ENCODE measurements at regions not wholly inside any gene's neighbourhood (a gene's known extent, or its start where the extent isn't known, plus 50 kb on each side); places are given as distances from the start of the nearest gene placed in this dataset.

GRCh38 chr5:92912283-92912682, 668.7 kb downstream of the NR2F1-AS1 start:
- H3K27ac ChIP-seq, result no peak overlapping the region
- TF ChIP-seq CTCF (IDR thresholded peaks at IDR 0.05), result no peak
- intact Hi-C loops (cut with DNase I), result no loop called here

GRCh38 chr5:92911851-92912250, 669.2 kb downstream of the NR2F1-AS1 start:
- Histone ChIP-seq H3K4me3 (no peak overlapping the region), H3K27me3 (ENCODE audit: low read depth) (no peaks in the 10 kb centered on the region), H3K4me1 (no peaks in the 10 kb centered on the region), H3K9me3 (no peaks in the 10 kb centered on the region), H3K36me3 (no peaks in the 10 kb centered on the region), H3K27ac (no peak overlapping the region)
- no peak for ATAC-seq
- intact Hi-C loops (cut with DNase I), result no loop called here
- no peak for DNase-seq
- no peak for TF ChIP-seq CTCF (IDR thresholded peaks at IDR 0.05)

More at GRCh38 chr5:92912283-92912682, 668.7 kb downstream of the NR2F1-AS1 start:
- Histone ChIP-seq H3K4me1 (no peaks in the 10 kb centered on the region), H3K36me3 (no peaks in the 10 kb centered on the region), H3K9me3 (no peaks in the 10 kb centered on the region), H3K27me3 (ENCODE audit: low read depth) (no peaks in the 10 kb centered on the region), H3K4me3 (no peak overlapping the region)
- no peak for ATAC-seq
- DNase-seq, result no peak

- Histone ChIP-seq H3K36me3 (no peaks in the 10 kb centered on the region), H3K27me3 (ENCODE audit: low read depth) (no peaks in the 10 kb centered on the region), H3K27ac (no peak overlapping the region), H3K9me3 (no peaks in the 10 kb centered on the region), H3K4me3 (no peak overlapping the region), H3K4me1 (no peaks in the 10 kb centered on the region)
- intact Hi-C loops (cut with DNase I), result no loop called here
- no peak for ATAC-seq
- TF ChIP-seq CTCF (IDR thresholded peaks at IDR 0.05), result no peak
- DNase-seq, result no peak
These were observed 669.7 kb downstream of the NR2F1-AS1 start for GRCh38 chr5:92911293-92911692.

GRCh38 chr5:92909602-92909962, 671.4 kb downstream of the NR2F1-AS1 start:
- H3K9me3 ChIP-seq, result no peaks in the 10 kb centered on the region
- ATAC-seq, result no peak
- no peak for TF ChIP-seq CTCF (IDR thresholded peaks at IDR 0.05)
- H3K27me3 ChIP-seq (ENCODE audit: low read depth), result no peaks in the 10 kb centered on the region
- H3K27ac ChIP-seq, result no peak overlapping the region
- intact Hi-C loops (cut with DNase I), result no loop called here
- no peaks in the 10 kb centered on the region for H3K4me1 ChIP-seq
- no peaks in the 10 kb centered on the region for H3K36me3 ChIP-seq
- no peak overlapping the region for H3K4me3 ChIP-seq
- DNase-seq, result no peak

GRCh38 chr5:92908952-92909601, 671.9 kb downstream of the NR2F1-AS1 start:
- intact Hi-C loops (cut with DNase I), result no loop called here
- H3K36me3 ChIP-seq, result no peaks in the 10 kb centered on the region
- H3K27me3 ChIP-seq (ENCODE audit: low read depth), result no peaks in the 10 kb centered on the region
- no peak overlapping the region for H3K27ac ChIP-seq
- no peak overlapping the region for H3K4me3 ChIP-seq
- TF ChIP-seq CTCF (IDR thresholded peaks at IDR 0.05), result no peak
- ATAC-seq (no peak), DNase-seq (no peak)
- no peaks in the 10 kb centered on the region for H3K4me1 ChIP-seq
- H3K9me3 ChIP-seq, result no peaks in the 10 kb centered on the region

Measured in lower lobe of right lung (tissue), 2 donors.